AG04449 (cell line): ENCODE measurements at regions not wholly inside any gene's neighbourhood (a gene's known extent, or its start where the extent isn't known, plus 50 kb on each side); places are given as distances from the start of the nearest gene placed in this dataset.

Source experiments
- CTCF ChIA-PET: fragments of 350-600 bp; formaldehyde crosslinking; extraction: SDS; loops from one replicate; lab custom pipeline; 2021; ENCODE audit warnings: antibody characterized with exemption; lab: Yijun Ruan, JAX
- POLR2A ChIA-PET: fragments of 400-600, 350-600 bp; formaldehyde crosslinking; extraction: SDS; loops from one replicate; lab custom pipeline; 2020; ENCODE audit warnings: antibody characterized with exemption, inconsistent platforms; lab: Yijun Ruan, JAX
- DNase-seq: peaks from one replicate; pipeline ENCODE4 v3.0.0-alpha.2; 2010; ENCODE audit warnings: low read depth, low spot score
- H3K4me3 ChIP-seq: 2 replicates; pipeline ENCODE4 v1.5.1; 2011; ENCODE audit warnings: low read depth, mild to moderate bottlenecking, control low read depth, low read length
- CTCF ChIP-seq: IDR thresholded peaks from one replicate; pipeline ENCODE4 v1.5.1; 2011; ENCODE audit warnings: mild to moderate bottlenecking, moderate library complexity, low read length, control low read depth, inconsistent platforms; ENCODE audit not compliant: insufficient read depth; ENCODE audit errors: missing control alignments

- POLR2A ChIA-PET = no interaction called here
- TF ChIP-seq CTCF = no peak
- no peak for DNase-seq
- no peak overlapping the region for H3K4me3 ChIP-seq
- CTCF ChIA-PET = no interaction called here
Observed at GRCh38 chr5:171571663-171572062, 152.2 kb downstream of the FGF18 start.

GRCh38 chr5:171573021-171573420 is 153.6 kb downstream of the FGF18 start:
- no peak for TF ChIP-seq CTCF
- CTCF ChIA-PET = no interaction called here

GRCh38 chr5:171573451-171574225 is 154.2 kb downstream of the FGF18 start:
- TF ChIP-seq CTCF = no peak
- POLR2A ChIA-PET = no interaction called here
- no peak for DNase-seq
- CTCF ChIA-PET = no interaction called here
- H3K4me3 ChIP-seq = no peak overlapping the region

More at GRCh38 chr5:171573021-171573420, 153.6 kb downstream of the FGF18 start:
- POLR2A ChIA-PET = no interaction called here
- DNase-seq = no peak
- no peak overlapping the region for H3K4me3 ChIP-seq

GRCh38 chr5:171574376-171574775 is 154.9 kb downstream of the FGF18 start:
- POLR2A ChIA-PET = no interaction called here
- no peak for TF ChIP-seq CTCF
- no peak overlapping the region for H3K4me3 ChIP-seq
- CTCF ChIA-PET = no interaction called here
- DNase-seq = no peak

GRCh38 chr5:171575386-171575785 is 155.9 kb downstream of the FGF18 start:
- POLR2A ChIA-PET = no interaction called here
- no peak for TF ChIP-seq CTCF
- no peak for DNase-seq
- CTCF ChIA-PET = no interaction called here
- H3K4me3 ChIP-seq = no peak overlapping the region

GRCh38 chr5:171575808-171576207 is 156.4 kb downstream of the FGF18 start:
- TF ChIP-seq CTCF = no peak
- POLR2A ChIA-PET = no interaction called here
- DNase-seq = no peak
- H3K4me3 ChIP-seq = no peak overlapping the region
- CTCF ChIA-PET = no interaction called here
